NCI-H748 treated with DMSO at 0.1 percent for 48 hours (cell line): ENCODE measurements at regions not wholly inside any gene's neighbourhood (a gene's known extent, or its start where the extent isn't known, plus 50 kb on each side); places are given as distances from the start of the nearest gene placed in this dataset.

Source experiments
- DNase-seq: peaks from one replicate; lab custom pipeline; 2025; lab: John Stamatoyannopoulos, UW

- no peak for DNase-seq
Observed at GRCh38 chr20:60694763-60695162, 557.3 kb upstream of the CDH4 start.

GRCh38 chr20:60695226-60696000 lies 556.6 kb upstream of the CDH4 start:
- DNase-seq, result no peak

DNA sequence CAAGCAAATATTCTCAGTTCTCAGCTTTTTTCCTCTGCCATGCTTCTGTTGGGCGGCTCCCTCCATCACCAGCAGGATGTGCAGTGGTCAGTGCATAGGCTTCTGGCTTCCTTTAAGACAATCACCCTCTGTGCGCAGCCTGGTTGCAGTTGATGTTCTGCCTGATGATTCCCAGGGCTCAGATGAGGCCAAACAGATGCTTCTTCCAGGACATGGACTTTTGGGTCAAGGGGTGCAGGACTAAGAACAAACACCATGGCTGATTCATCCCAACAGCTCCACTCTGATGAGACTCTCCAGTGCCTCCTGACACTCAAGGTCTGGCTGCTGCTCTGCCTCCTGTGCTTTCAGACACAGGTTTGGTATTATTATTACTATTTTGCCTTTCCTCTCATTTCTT lies 554.8 kb upstream of the CDH4 start:
- DNase-seq, result no peak

DNA sequence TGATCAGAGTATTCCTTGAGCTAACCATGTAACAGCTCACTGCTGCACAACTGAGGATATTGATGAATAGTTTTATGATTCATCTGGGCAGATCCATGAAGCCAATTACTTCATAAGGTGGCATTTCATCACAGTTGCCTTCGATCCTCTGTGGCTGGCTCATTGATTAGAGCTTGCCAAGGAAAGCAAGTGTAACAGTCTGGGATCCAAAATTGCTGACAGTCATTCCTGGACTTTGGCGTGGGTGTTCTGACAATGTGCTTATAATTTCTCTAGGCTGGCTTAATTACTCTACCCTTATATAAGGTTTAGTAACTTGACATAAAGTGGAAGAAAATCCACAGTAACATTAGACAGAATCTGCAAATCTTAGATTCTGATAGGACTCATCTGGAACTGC lies 551.3 kb upstream of the CDH4 start:
- DNase-seq, result no peak

DNA sequence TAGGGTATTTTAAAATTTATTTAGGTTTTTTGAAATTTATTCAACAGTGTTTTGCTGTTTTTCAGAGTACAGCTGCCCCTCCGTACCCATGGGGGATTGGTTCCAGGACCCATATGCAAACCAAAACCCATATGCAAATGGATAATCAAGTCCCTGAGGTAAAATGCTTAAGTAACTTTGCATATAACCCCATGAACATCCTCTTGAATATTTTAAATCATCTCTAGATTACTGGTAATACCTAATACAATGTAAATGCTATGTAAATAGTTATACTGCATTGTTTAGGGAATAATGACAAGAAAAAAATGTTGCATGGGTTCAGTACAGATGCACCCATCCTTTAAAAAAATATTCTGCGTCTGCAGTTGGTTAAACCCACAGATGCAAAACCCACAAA lies 547.9 kb upstream of the CDH4 start:
- DNase-seq, result no peak

- no peak for DNase-seq
Observed at GRCh38 chr20:60713396-60713795, 538.7 kb upstream of the CDH4 start.

DNA sequence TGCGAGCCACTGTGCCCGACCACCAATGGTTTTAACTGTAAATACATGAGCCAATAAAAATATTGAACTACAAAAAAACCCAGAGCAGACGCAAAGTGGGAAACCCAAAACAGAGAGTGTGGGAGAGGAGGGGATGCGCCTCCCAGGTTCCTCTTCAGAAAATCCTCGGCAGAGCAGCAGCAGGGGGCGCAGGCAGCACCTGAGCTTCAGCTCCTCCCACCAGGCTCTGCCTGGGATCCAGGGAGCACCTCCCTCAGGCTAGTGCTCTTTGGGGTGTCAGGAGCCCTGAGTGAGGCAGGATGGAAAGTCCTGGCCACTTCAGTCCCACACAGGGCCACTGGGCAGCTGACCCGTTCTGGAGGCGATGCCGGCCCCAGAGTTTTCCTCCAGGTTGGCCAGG lies 536.9 kb upstream of the CDH4 start:
- DNase-seq, result no peak

GRCh38 chr20:60718743-60719480 lies 533.1 kb upstream of the CDH4 start:
- DNase-seq, result peak; percentile 90

GRCh38 chr20:60725311-60725906 lies 526.7 kb upstream of the CDH4 start:
- DNase-seq, result no peak

DNA sequence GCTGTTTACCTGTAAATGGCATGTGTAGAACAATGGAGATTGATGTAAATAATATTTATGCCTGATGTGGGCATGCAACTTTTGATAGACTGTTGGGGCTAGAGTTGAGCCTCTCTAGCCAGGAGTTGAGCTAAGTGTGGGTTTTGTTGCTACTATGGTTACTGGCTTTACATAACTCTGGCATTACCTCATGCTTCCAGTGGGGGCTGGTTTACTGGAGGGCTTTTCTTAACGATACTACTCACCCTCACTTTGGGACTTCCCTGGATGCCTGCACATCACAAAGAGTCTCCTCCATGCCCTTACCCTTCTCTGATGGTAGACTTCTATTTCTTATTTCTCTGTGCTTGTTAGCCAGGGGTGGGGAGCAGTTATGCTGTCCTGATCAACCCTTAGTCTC lies 524.6 kb upstream of the CDH4 start:
- DNase-seq, result no peak

- no peak for DNase-seq
Observed at GRCh38 chr20:60728705-60729104, 523.4 kb upstream of the CDH4 start.

GRCh38 chr20:60729135-60729900 lies 522.7 kb upstream of the CDH4 start:
- no peak for DNase-seq

GRCh38 chr20:60732322-60732721 lies 519.7 kb upstream of the CDH4 start:
- no peak for DNase-seq

GRCh38 chr20:60748086-60748485 lies 504.0 kb upstream of the CDH4 start:
- no peak for DNase-seq

GRCh38 chr20:60749804-60750602 lies 502.1 kb upstream of the CDH4 start:
- no peak for DNase-seq

DNA sequence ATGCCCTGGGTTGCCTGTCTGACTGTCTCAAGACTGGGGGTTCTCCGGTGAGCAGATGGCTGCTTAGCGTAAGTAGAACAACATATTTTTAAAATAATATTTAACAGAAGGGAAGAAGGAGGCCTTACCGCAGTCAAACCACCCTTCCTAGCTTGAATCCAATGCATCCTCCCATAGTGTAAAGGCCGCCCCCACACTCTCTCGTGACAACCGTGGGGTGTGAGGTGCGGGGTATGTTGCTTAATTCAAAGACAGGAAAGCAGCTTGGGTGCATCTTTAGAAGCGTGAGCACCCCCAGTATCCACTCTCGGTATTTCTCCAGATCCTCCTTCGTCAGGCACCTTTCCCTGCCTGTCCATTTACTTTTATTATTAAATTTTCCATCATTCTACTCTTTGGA lies 501.2 kb upstream of the CDH4 start:
- DNase-seq, result no peak

DNA sequence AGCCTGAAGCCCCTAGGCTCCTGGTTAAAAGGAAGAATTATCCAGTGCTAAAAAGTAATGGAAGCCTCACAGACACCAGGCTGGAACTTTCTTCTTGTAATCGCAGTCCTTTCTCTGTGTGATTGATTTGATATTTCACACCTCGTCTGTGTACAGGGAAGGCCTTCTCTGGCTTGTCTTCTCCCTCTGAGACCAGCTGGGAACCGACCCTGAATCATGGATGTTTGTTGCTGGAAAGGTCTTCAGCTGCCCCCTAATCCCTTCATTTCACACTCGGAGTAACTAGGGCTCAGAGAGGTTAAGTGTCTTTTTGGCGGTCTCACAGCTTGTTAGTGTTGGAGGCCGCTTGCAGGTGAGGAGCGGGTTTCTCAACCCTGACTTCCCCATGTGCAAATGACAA lies 500.2 kb upstream of the CDH4 start:
- DNase-seq, result no peak

DNA sequence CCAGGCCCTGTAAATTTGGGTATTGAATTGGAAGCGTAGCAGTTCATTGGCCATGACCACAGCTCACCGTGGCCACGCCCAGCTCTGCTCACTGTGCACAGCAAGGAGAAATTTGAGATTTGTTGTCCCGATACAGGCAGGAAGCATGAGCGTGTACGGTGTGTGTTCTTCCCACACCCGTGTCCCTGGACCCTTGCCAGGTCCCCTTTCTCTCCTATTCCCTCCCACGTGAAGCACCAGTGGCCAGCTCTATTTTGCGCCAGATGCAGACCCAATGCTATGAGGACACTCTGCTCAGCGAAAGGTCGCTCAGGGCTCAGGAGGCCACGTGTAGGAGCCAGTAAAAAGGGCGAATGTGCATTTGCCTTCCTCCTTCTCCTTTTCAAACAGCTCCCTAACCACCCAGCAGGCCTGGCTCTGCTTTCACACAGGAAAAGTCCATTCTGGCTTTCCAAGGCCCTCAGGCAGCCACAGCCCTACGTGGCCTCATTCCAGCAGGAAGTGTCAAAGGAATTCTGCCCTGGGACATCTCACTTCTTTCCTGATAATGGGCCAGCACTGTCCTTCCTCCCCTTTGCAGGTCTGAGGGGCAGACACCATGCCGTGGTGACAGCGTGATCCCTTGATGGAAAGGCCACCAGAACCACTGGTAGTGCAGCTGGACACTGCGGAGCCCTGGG lies 499.2 kb upstream of the CDH4 start:
- DNase-seq, result no peak

- no peak for DNase-seq
Observed at GRCh38 chr20:60754856-60755255, 497.2 kb upstream of the CDH4 start.

GRCh38 chr20:60759651-60760050 lies 492.4 kb upstream of the CDH4 start:
- no peak for DNase-seq
